Right ventricle myocardium superior (tissue), 1 donor: ENCODE measurements at regions not wholly inside any gene's neighbourhood (a gene's known extent, or its start where the extent isn't known, plus 50 kb on each side); places are given as distances from the start of the nearest gene placed in this dataset.
"Not testable (repeated sequence)": the region's sequence is repeated elsewhere in the genome, so short reads cannot be mapped to it uniquely, and the experiment has no call there.

ENCODE experiments used
- ATAC-seq: fragments of 200-7000 bp; cut with Tn5 transposase; one replicate; pipeline ENCODE4 v1.9.1; 2020; ENCODE audit warnings: mild to moderate bottlenecking; ENCODE audit not compliant: poor library complexity
- DNase-seq: peaks from one replicate; pipeline ENCODE4 v3.0.0-alpha.2; 2020
- intact Hi-C: fragments of 100-400 bp; cut with DNase I; formaldehyde crosslinking; loops from one replicate; pipeline ENCODE4 v1.11.2; 2022
- donor health status: DM: no; HTN: yes; CAD: no; lungs with severe emphysema.

DNA sequence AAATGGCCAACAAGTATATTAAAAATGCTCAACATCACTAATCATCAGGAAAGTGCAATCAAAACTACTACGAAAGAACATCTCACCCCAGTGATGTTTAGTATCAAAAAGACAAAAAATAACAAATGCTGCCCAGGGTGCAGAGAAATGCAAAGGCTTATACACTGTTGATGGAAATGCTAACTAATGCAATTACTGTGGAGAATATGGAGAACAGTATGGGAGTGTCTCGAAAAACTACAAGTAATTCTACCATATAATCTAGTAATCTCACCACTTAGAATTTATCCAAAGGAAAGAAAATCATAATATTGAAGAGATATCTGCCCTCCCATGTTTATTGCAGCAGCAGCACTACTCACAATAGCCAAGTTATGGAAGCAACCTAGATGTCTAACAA is 246.5 kb upstream of the VLDLR start:
- intact Hi-C loops = no loop called here
- DNase-seq (no peak), ATAC-seq (no peak)

DNA sequence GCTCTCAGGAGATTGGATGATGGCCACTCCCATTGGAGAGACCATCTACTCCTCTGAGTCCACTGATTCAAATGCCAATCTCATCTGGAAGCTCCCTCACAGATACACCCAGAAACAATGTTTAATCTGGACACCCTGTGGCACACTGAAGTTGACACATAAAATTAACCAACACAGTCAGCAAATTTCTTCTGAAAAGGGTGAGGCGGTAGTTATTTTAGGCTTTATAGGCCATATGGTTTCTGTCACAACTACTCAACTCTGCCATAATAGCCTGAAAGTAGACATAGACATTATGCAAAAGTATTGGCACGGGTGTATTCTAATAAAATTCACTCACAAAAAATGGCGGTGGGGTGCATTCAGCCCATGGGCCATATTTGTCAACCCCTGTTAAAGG is 244.5 kb upstream of the VLDLR start:
- intact Hi-C loops = no loop called here

DNA sequence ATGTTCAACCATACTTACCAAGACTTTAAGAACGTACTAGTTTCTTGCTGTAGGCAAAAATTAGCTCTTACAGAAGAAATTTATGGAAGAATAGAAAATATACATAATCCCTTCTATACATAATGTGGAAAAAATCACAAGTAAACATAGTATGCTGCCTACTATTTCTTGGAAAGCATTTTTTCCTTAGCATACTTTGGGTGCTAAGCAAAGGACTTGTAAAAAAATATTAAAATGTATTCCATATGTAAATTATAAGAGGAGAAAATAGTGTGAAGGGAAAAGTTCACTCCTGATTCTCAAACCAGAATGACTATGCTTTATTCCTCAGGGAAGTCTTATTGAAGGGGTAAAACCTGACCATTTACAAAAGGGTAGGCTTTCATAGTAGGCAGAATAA is 243.8 kb upstream of the VLDLR start:
- no peak for DNase-seq
- intact Hi-C loops = no loop called here
- no peak for ATAC-seq

More for the DNA sequence above, 244.5 kb upstream of the VLDLR start:
- ATAC-seq = no peak
- DNase-seq = no peak

DNA sequence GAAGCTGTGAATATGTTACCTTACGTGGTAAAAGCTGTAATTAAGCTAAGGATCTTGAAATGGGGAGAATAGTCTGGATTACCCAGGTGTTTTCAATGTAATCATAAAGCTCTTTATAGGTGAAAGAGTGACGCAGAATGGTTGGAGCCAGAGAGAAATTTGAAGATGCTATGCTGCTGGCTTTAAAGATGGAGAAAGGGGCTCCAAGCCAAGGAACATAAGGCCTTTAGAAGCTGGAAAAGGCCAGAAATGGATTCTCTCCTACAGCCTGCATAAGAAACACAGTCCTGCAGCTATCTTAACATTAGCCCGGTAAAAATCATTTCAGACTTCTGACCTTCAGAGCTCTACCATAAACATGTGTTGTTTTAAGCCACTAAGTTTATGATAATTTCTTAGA is 243.3 kb upstream of the VLDLR start:
- no peak for ATAC-seq
- intact Hi-C loops = no loop called here
- no peak for DNase-seq

DNA sequence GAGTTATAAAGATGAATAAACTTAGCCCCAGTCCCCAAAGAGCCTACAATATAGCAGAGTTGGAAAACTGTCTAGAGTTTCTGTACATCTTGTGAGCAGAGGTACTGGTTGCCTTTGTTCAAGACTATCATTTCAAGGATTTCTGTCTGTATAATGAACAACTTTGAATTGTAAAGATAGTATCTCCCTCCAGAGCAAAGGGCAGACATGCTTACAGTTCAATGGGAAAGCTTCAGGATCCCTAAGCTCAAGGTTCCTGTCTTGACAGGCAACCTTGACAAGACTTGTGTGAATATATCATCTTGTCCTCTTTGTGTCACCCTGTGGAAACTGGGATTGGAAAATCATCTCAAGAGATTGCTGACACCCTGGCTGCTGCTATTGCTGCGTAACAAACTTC is 242.8 kb upstream of the VLDLR start:
- DNase-seq (no peak), ATAC-seq (no peak)
- intact Hi-C loops = no loop called here

DNA sequence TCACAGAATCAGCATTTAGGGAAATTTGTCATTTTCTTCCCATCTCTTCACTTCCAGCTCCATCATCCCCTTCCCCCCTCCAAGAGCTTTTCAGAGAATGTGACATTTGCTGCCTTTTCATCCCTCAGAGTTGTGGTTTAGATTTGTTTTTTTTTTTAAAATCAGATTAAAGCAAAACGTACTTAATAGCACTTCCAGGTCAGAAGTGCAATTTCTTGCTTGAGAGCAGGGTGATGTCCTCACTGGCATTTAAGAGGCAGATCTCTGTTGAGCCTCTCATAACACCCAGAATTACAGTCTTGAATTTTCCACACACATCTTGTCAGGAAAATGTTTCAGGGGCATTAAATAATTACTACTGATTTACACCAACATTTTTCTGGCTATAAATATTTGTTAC is 236.8 kb upstream of the VLDLR start:
- intact Hi-C loops = no loop called here
- ATAC-seq = no peak
- no peak for DNase-seq

DNA sequence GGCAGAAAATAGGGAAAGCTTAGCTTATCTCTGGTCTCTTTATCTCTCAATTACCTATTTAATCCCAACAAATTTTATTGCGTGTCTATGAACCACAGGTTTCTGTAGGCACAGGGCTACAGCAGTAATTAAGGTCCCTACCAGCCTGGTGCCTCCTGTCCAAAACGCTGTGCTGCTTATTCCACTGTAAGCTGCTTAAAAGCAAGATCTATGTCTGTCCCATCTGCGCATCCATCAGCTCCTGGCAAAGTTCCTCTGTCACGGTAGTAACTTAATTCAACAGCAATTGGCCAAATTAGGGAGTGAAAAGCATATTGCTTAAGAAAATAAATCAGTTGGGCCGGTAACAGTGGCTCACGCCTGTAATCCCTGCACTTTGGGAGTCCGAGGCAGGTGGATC is 235.8 kb upstream of the VLDLR start:
- ATAC-seq (no peak), DNase-seq (no peak)
- intact Hi-C loops = no loop called here

DNA sequence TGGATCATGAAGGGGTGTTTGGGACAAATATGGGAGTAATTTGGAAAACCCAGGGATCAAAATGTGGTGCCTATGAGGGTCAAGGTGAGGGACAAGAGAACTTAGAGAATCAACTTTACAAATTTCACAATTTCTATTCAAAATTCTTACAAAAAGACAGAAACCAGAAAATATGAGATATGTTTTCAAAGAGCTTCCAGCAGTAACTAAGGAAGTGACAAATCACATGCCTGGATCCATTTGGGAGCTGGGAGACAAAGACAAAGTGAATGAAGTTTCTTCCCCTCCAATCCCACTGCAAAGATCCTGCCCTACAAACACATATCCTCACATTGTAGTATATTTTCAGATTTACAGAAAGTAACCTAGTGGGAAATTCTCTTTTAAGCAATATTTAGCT is 235.0 kb upstream of the VLDLR start:
- intact Hi-C loops = no loop called here

DNA sequence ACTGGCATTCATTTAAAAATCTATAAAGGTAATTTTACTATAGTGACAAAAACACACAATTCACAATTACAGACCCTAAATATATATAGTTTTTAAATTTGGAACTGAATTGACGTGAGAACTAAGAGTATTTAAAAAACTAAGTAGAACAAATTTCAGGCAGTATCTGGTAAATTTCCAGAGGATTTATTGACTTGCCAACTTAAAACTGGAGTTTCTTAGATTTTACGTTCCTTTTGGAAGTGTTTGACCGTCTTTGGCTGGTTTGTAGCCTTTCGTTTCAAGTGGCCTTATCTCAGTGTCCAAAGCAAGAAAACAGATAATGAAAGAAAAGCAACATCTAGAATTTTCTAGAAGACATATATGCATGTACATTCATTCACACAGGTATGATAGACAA is 234.4 kb upstream of the VLDLR start:
- DNase-seq (no peak), ATAC-seq (no peak)
- intact Hi-C loops = no loop called here

More for the DNA sequence above, 235.0 kb upstream of the VLDLR start:
- ATAC-seq (no peak), DNase-seq (no peak)

DNA sequence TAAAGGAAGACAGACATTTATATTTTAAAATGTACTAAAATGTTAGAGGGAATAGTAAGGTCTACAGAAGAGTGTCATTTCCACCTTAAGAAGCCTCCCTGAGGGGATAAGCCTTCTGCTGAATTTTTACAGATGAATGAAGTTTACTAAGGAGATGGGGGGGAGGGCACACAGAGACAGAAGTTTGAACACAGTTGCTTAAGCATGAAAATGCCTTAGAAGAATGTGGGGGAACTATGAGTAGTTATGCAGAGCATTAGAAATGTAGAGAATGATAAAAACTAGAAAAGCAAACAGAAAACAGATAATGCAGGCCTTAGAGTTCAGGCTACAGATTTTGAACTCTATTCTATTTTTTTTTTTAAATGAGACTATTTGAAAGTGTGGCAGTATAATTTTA is 232.2 kb upstream of the VLDLR start:
- no peak for DNase-seq
- ATAC-seq = no peak
- intact Hi-C loops = no loop called here

DNA sequence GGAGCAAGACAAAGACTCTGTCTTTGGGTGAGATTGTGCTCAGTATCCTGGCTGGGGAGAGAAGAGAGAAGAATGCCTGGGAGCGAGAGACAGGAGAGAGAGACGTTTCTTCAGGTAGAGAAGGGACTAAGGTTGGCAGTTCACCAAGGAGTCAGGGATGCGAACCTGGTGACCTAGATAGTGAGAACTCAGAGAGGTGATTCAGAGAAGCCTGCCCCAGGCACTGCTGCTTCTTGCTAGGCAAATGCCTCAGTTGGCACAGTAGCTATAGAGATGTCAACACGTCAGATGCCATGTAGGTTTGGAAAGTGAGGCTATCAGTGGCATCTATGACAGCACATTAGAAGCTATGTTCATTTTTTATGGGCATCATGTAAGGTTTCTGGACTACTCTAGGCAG is 231.6 kb upstream of the VLDLR start:
- no peak for ATAC-seq
- no peak for DNase-seq
- intact Hi-C loops = no loop called here

DNA sequence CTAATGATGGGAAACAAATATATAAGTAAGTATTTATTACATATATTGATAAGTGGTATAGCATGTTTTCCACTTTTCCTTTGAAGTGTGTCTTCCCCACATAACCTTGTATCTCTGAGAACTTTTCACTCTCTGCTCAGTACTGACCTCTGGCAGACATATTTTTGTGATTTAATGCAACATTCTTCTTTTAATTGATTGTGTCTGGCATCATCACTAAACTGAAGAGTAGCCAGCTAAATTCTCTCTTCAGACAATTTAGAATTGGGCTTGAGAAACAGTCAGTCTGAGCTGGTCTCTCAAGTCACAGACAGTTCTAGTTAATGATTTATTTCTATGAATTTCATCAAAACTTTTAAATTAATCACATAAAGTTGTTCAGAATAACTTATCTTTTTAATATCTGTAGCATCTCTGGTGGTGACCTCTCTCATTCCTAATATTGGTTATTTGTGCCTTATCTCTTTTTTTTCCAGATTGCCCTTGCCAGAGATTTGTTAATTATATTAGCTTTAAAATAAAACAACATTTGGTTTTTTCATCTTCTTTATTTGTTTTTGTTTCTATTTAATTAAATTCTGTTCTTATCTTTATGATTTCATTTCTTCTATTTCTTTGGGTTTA is 230.0 kb upstream of the VLDLR start:
- intact Hi-C loops, ATAC-seq, DNase-seq: not testable (repeated sequence)

DNA sequence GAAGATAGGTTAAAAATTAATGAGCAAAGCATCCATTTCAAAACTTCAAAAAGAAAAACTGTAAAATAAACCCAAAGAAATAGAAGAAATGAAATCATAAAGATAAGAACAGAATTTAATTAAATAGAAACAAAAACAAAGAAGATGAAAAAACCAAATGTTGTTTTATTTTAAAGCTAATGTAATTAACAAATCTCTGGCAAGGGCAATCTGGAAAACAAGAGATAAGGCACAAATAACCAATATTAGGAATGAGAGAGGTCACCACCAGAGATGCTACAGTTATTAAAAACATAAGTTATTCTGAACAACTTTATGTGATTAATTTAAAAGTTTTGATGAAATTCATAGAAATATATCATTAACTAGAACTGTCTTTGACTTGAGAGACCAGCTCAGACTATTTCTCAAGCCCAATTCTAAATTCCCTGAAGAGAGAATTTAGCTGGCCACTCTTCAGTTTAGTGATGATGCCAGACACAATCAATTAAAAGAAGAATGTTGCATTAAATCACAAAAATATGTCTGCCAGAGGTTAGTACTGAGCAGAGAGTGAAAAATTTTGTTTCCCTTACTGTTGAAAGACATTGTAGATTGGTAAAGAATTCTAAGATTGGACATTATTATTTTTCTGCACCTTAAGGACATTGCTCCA is 227.4 kb upstream of the VLDLR start:
- intact Hi-C loops, DNase-seq, ATAC-seq: not testable (repeated sequence)

DNA sequence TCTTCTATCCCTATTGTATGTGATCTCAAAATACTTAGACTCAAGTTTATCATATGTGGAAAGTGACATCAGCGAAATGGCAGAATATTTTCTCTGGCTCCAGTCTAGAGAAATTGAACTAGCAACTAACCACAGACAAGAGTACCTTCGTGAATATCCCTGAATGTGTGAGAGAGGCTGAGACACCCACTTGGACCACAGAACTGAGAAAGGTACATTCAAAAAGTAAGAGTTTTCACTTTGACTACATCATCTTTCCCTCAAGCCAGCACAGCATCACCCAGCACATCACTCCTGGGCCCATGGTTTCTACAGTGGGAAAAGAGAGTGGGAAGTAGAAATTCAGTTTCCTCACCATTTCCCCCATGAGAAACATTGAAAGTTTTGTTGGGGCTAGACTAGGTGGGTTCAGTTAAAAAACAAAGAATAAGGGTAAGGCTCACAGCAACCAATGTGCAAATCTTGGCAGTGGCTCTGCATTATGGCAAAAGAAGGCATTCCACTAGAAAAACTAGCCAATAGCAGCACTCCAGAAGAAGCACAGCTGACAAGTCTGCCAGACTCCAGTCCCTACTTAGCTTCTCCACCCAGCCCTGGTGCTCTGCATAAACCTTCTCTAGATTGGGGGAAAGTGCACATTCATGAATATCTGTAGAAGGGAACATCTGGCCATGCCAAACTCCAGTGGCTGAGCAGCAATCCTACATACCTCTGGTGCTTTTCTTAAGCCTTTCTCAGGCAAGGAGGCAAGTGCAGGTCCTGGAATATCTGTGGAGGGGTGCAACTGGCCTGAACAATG is 225.6 kb upstream of the VLDLR start:
- intact Hi-C loops = no loop called here
- no peak for DNase-seq

DNA sequence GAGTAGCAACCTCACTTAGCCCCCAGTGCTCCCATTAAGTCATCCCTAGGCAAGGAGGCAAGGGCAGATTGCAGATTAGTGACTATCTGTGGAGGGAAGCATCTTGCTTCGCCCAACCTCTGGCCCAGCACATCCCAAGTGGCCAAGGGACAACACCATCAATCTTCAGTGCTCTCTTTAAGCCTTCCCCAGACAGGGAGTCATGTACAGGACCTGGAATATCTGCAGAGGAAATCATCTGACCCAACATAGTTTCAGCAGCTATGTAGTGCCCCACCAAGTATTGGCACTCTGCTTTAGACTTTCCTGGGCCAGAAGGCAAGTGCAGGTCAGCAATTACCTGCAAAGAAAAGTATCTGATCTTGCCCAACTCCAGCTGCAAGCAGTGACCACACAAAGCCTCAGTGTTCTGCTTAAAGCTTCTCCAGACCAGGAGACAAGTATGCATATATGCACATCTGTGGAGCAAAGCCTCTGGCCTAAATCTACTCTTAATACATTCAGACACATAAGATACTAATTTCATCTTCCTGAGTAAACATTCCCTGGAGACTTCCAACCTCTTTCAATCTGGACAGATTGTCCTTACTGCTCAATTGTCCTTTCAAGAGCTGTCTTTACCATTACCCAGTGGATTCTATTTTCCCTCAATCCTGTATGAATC is 224.8 kb upstream of the VLDLR start:
- no peak for DNase-seq
- intact Hi-C loops = no loop called here
- ATAC-seq = no peak

More for the DNA sequence above, 225.6 kb upstream of the VLDLR start:
- ATAC-seq = no peak

DNA sequence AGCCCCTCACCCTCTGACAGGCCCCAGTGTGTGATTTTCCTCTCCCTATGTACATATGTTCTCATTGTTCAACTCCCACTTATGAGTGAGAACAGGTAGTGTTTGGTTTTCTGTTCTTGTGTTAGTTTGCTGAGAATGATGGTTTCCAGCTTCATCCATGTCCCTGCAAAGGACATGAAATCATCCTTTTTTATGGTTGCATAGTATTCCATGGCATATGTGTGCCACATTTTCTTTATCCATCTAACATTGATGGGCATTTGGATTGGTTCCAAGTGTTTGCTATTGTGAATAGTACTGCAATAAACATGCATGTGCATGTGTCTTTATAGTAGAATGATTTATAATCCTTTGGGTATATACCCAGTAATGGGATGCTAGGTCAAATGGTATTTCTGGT is 223.7 kb upstream of the VLDLR start:
- DNase-seq, ATAC-seq, intact Hi-C loops: not testable (repeated sequence)

DNA sequence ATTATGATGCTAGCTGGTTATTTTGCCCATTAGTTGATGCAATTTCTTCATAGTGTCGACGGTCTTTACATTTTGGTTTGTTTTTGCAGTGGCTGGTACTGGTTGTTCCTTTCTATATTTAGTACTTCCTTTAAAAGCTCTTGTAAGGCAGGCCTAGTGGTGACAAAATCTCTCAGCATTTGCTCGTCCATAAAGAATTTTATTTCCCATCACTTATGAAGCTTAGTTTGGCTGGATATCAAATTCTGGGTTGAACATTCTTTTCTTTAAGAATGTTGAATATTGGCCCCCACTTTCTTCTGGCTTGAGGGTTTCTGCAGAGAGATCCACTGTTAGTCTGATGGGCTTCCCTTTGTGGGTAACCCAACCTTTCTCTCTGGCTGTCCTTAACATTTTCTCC is 219.8 kb upstream of the VLDLR start:
- intact Hi-C loops, DNase-seq, ATAC-seq: not testable (repeated sequence)

DNA sequence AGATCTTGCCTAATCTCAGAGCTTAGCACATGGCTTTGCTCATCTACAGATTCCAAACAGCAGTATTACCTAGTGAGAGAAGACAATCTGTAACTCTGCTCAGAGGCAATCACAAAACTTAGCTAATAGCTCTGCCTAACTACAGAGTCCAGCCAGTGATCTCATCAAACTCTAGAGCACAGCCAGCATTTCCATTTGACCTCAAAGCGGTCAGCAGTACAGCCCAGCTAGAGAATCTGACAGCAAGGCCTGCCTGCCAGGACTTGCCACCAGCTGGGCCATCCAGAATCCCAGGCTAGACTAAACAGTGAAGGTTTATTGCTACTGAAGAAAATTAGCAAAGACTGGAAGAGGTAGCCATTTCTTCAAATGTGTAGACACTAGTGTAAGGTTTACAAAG is 217.9 kb upstream of the VLDLR start:
- no peak for DNase-seq
- intact Hi-C loops = no loop called here
- ATAC-seq = no peak

DNA sequence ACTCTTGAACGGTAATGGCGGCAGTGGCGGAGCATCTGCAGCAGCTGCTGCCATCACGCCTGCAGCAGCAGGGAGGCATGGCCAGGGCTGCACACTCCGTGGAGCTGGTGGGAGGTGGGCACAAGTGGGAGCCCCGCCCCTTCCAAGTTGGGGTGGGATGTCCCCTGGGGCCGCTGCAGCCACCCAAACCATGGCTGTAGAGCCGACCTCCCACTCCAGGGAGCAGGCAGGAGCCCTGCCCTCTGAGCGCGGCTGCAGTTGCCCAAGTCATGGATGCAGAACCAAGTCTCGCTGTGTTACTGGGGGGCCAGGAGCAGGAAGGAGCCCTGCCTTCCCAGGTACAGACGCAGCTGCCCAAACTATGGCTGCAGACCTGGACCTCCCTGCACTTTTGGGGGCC is 215.3 kb upstream of the VLDLR start:
- no peak for ATAC-seq
- intact Hi-C loops = no loop called here
- no peak for DNase-seq
